Activated T-cell treated with anti-CD3 and anti-CD28 coated beads, Interleukin-2, amount 50 U/mL, for 1 hour (primary cell): ENCODE measurements at regions not wholly inside any gene's neighbourhood (a gene's known extent, or its start where the extent isn't known, plus 50 kb on each side); places are given as distances from the start of the nearest gene placed in this dataset.

Experiments
- DNase-seq: peaks from one replicate; pipeline ENCODE4 v3.0.0-alpha.2; 2020

- DNase-seq, result no peak
These were observed 205.5 kb upstream of the C14orf180 start for GRCh38 chr14:104373855-104374717.

DNA sequence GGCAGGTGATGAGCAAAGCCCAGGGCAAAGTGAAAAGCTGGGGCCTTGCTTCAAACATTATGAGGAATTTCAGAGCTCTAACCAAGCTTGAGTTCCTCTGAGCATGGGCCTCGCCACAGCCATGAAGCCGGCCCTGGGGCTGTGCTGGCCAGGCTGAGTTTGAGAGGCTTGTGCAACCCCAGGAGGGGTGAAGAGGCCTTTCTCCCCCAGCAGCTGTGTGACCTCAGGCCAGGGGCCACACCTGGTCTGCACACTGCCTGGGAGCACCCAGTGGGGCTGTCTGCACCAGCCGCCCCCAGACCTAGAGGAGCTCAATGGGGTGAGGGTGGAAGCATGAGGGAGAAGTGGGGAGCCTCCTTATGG, 204.9 kb upstream of the C14orf180 start:
- DNase-seq, result no peak

DNA sequence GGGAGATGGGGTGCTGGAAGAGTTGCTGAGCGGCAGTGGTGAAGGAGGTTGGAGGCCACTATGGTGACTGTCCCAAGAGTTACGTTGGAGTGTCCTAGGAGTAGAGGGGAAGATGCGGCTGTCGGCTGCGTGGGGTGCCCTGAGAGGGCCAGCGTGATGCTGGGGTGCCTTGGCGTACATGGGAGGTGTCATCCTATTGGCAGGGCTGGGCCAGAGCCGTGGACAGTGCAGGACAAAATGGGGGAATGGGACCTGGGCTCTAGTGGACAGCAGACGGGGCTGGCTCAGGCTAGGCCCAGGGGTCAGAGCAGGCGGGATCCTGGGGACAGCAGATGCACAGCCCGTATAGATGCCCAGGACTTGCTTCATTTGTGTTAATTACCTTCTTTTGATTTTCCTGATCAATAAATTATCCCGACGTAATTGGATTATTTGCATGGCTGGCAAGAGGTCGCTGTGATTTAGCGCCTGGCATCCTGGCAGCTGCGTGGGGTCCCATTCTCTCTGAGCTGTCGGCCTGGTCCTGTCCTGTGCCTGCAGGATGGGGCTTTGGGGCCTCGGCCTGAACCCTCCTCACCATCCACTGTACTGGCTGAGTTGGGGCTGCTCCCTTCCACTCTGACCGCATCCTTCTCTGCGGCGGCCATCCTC, 203.9 kb upstream of the C14orf180 start:
- DNase-seq, result no peak

- DNase-seq, result no peak
These were observed 203.1 kb upstream of the C14orf180 start for GRCh38 chr14:104376202-104377140.

- no peak for DNase-seq
These were observed 202.3 kb upstream of the C14orf180 start for GRCh38 chr14:104377256-104377655.

DNA sequence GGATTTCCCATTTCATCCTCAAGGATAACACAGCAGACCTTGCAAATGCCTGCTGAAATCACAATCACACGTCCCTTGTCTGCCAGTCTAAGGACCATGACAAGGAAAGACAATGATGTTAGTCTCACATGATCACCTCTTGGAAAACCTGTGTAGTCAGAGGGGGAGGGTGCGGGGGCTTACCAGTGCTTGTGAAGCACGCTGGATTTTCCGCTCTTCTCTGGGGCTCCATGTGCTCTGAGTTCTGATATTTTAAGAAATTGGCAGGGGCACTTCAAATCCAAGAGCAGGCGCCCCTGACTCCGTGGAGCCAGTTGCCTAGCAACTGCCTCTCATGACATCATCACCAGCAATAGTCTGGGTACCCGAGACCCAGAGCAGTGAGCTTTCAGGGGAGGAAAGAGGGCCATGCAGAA, 200.9 kb upstream of the C14orf180 start:
- no peak for DNase-seq

GRCh38 chr14:104382361-104383087, 197.0 kb upstream of the C14orf180 start:
- DNase-seq, result no peak

DNA sequence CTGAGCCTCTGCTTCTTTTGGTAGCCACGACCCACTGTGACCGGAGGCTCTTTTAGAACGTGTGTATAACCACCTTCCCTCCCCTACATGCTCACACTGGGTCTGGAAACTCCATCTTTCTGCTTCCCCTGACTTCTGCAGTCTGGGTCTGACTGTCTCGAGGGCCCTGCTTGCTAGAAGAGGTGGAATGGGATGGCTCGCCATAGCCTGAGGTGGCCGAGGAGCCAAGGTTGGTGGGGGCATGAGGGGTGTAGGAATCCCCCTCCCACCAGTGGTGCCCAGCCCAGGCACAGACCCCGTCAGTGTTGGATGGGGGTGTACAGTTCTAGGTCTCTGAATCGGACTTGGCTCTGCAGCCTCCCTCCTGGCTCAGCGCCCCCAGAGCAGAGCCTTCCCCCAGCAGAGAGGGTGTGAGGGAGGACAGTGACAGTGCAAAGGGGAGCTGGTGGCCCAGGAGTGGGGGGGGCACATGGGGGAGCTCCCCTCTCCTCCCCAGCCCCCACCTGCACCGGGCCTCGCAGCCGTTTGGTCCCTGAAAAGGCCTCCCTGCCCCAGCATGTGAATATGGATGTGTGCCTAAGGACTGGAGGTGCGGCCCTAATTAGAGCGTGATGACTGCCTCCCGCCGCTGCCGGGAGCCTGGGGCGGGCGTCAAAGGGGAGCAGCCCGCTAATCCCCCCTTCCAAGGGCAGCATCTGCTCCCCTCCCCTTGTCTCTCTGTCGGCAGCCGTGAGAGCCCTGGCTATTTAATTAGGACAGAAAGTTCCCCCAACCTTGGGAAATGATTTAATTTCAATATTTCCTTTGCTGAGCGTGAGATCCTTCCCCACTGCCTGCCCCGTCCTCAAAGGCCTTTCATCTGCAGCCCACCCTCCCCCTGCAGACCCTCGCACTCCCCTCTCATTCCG, 196.2 kb upstream of the C14orf180 start:
- DNase-seq, result peak; percentile 16

DNA sequence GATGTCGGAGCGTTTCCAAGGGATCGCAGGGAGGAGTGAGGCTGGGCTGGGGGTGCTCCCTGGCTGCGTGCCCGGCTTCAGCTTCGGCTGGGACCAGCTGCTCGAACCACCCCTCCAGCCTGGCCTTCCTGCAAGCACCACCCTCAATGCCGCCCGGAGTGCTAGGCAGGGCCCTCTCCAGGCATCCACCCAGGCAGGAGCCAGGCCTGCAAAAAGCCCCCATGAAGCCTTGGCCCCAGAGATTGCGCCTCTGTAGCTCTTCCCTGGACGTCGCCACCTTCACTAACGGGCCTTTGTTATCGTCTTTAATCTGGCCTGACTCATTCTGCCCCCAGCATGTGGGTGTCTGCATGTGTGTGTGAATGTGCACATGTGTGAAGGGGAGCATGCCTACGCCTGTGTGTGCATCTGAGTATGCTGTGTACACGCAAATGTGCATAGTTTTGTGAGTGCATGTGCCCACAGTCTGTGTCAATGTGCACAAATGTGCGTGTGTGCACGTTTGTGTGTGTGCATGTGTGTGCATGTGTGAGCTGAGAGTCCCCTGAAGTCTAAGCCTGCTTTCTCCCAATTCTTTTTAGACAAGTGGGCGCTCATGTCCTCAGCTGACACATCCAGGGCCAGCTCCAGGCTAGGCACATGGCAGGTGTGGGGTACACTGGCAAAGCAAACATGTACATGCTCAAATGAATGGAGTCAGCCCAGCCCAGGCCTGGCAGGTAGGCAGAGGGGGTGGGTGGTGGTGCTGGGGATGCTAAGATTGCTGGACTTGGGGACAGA, 195.4 kb upstream of the C14orf180 start:
- DNase-seq, result peak; percentile 17

DNA sequence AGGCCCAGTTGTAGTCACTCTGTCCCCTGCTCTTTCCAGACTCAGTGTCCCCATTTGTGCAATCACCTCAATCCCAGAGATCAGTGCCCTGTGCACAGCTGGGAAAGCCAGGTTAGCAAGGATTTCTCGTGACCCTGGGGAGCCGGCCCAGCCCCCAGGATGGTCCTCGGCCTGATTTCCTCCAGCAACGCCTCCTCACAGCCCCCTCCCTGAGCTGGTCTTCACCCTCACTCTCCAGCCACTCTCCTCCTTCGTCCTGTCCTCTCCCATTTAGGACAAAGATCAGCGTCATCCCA, 194.8 kb upstream of the C14orf180 start:
- DNase-seq, result no peak

GRCh38 chr14:104385111-104385510, 194.5 kb upstream of the C14orf180 start:
- DNase-seq, result no peak

GRCh38 chr14:104385531-104386101, 193.9 kb upstream of the C14orf180 start:
- DNase-seq, result no peak

GRCh38 chr14:104386151-104386841, 193.3 kb upstream of the C14orf180 start:
- DNase-seq, result no peak

GRCh38 chr14:104387022-104388010, 192.2 kb upstream of the C14orf180 start:
- no peak for DNase-seq

DNA sequence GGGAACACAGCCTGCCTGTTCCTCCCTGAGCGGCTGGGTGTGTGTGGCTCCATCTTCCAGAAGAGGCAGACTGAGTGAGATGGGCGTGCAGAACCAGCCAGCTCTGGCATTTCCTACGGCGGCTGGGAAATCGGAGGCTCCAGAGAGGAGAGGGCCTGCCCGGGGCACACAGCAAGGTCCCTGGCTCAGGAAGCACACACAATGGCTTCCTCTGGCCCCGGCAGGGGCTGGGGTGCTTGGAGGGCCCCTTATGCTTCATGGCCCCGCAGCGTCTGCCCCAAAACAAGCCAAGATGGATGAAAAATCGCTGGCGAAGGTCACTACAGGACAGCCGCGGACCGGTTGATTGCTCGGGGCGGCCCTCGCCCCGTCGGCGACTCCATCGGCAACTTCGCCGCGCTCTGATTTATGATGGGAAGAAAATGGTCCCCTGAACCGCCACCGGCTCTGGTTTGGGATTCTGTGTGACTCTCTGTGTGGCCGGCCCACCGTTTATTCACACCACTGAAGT, 191.5 kb upstream of the C14orf180 start:
- no peak for DNase-seq

DNA sequence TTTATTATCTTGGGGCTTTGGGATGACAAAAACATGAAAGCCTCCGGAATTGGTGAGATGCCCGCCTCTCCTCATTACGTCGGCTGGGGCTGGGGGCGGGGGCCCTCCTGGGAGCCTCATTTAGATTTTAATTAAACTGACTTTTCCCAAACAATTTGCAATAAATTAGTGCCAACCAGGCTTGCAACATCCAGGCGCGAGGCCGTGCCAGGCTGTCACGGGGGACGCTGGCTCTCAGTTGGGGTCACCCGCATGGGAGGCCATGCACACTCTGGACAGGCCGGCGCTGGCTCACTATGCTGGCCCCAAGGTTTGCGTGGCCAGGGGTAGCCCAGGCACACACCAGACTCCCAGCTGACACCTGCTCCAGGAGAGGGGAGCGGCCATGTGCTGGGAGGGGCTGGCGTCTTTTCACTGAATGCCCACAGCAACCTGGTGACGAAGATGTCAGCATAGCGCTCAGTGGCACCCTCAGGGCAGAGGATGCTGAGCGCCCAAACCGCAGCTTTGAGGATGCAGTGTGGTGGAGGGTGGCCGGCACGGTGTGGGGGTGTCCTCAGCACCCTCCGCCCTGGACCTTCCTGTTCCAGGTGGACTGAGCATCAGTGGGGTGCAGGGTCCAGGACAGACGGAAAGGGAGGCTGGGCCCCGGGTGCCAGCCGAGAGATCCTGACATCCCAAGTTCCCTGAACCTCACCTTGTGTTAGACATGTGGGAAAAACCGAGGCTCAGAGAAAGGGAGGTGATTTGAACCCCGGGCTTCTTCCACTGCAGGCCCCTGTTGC, 190.8 kb upstream of the C14orf180 start:
- no peak for DNase-seq
